NB4 (cell line): ENCODE measurements at regions not wholly inside any gene's neighbourhood (a gene's known extent, or its start where the extent isn't known, plus 50 kb on each side); places are given as distances from the start of the nearest gene placed in this dataset.

Source experiments
- CTCF ChIP-seq: IDR thresholded peaks from one replicate; pipeline ENCODE4 v1.5.1; 2012; ENCODE audit warnings: low read depth, low read length
- MAX ChIP-seq: IDR thresholded peaks from 2 replicates; pipeline ENCODE4 v1.6.1; 2011; ENCODE audit warnings: low read depth, low read length
- MYC ChIP-seq: IDR thresholded peaks from 2 replicates; pipeline ENCODE4 v1.6.1; 2011; ENCODE audit warnings: low read depth, low read length
- POLR2A ChIP-seq: IDR thresholded peaks from 2 replicates; pipeline ENCODE4 v1.6.1; 2011; ENCODE audit warnings: mild to moderate bottlenecking; ENCODE audit not compliant: insufficient read length; ENCODE audit errors: extremely low read depth

GRCh38 chr2:198595721-198596120, 791.3 kb downstream of the PLCL1 start:
- TF ChIP-seq CTCF (no peak), MAX (no peak), POLR2A (no peak), MYC (no peak)
